ENCODE measurements at regions not wholly inside any gene's neighbourhood (a gene's known extent, or its start where the extent isn't known, plus 50 kb on each side); places are given as distances from the start of the nearest gene placed in this dataset.
"Not testable (repeated sequence)": the region's sequence is repeated elsewhere in the genome, so short reads cannot be mapped to it uniquely, and the experiment has no call there.

DNA sequence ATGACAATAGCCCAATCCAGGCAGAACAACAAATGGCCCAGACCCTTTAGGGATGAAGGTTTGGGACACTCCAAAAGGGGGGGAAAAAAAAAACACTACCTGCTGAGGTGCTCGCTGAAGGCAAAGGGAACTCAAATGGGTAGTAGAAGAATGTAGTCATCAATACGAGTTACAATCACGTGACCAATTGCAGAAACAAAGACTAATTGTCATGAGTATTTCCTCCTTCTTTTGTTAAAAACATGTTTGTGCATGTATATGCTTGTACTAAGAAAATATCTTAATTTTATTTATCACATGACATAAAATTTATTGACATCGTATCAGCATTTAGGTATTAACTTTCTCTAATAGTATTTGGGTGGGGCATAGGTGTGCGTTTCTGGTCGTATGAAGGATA, 743.5 kb downstream of the DNAH5 start:
- Histone ChIP-seq H3K27ac (no peak overlapping the region), H3K36me3 (no peaks in the 10 kb centered on the region), H3K27me3 (no peaks in the 10 kb centered on the region), H3K9me3 (no peaks in the 10 kb centered on the region), H3K4me1 (no peaks in the 10 kb centered on the region), H3K4me3 (no peak overlapping the region)
- TF ChIP-seq, protein P1, sequence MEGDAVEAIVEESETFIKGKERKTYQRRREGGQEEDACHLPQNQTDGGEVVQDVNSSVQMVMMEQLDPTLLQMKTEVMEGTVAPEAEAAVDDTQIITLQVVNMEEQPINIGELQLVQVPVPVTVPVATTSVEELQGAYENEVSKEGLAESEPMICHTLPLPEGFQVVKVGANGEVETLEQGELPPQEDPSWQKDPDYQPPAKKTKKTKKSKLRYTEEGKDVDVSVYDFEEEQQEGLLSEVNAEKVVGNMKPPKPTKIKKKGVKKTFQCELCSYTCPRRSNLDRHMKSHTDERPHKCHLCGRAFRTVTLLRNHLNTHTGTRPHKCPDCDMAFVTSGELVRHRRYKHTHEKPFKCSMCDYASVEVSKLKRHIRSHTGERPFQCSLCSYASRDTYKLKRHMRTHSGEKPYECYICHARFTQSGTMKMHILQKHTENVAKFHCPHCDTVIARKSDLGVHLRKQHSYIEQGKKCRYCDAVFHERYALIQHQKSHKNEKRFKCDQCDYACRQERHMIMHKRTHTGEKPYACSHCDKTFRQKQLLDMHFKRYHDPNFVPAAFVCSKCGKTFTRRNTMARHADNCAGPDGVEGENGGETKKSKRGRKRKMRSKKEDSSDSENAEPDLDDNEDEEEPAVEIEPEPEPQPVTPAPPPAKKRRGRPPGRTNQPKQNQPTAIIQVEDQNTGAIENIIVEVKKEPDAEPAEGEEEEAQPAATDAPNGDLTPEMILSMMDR (IDR thresholded peaks at IDR 0.05) = no peak
- DNase-seq (ENCODE audit: low spot score) = no peak

DNA sequence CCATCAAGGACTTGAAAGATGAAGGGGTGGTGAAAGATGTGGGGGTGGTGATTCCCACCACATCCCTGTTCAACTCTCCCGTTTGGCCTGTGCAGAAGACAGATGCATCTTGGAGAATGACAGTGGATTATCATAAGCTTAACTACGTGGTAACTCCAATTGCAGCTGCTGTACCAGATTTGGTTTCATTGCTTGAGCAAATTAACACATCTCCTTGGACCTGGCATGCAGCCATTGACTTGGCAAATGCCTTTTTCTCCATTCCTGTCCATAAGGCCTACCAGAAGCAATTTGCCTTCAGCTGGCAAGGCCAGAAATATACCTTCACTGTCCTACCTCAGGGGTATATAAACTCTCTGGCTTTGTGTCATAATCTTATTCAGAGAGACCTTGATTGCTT, 746.3 kb downstream of the DNAH5 start:
- not testable (repeated sequence) for H3K9me3 ChIP-seq, H3K27me3 ChIP-seq

GRCh38 chr5:13189532-13189931, 755.0 kb downstream of the DNAH5 start:
- H3K27me3 ChIP-seq = no peaks in the 10 kb centered on the region
- TF ChIP-seq, protein P1 (IDR thresholded peaks at IDR 0.05) = no peak
- no peaks in the 10 kb centered on the region for H3K4me1 ChIP-seq
- no peaks in the 10 kb centered on the region for H3K9me3 ChIP-seq
- DNase-seq (ENCODE audit: low spot score) = no peak
- no peak overlapping the region for H3K27ac ChIP-seq
- no peak overlapping the region for H3K4me3 ChIP-seq
- H3K36me3 ChIP-seq = no peaks in the 10 kb centered on the region

More for the DNA sequence above, 746.3 kb downstream of the DNAH5 start:
- not testable (repeated sequence) for H3K4me1 ChIP-seq; H3K27ac ChIP-seq; H3K36me3 ChIP-seq; DNase-seq (ENCODE audit: low spot score); H3K4me3 ChIP-seq

- Histone ChIP-seq H3K27me3 (no peaks in the 10 kb centered on the region), H3K36me3 (no peaks in the 10 kb centered on the region), H3K27ac (no peak overlapping the region), H3K4me1 (no peaks in the 10 kb centered on the region), H3K4me3 (no peak overlapping the region), H3K9me3 (no peaks in the 10 kb centered on the region)
- TF ChIP-seq, protein P1 (IDR thresholded peaks at IDR 0.05) = no peak
- no peak for DNase-seq (ENCODE audit: low spot score)
These were observed 756.1 kb downstream of the DNAH5 start for GRCh38 chr5:13188371-13188770.

GRCh38 chr5:13187186-13187585, 757.3 kb downstream of the DNAH5 start:
- Histone ChIP-seq H3K36me3 (no peaks in the 10 kb centered on the region), H3K4me3 (no peak overlapping the region), H3K27me3 (no peaks in the 10 kb centered on the region), H3K27ac (no peak overlapping the region), H3K9me3 (no peaks in the 10 kb centered on the region), H3K4me1 (no peaks in the 10 kb centered on the region)
- TF ChIP-seq, protein P1 (IDR thresholded peaks at IDR 0.05) = no peak
- no peak for DNase-seq (ENCODE audit: low spot score)

DNA sequence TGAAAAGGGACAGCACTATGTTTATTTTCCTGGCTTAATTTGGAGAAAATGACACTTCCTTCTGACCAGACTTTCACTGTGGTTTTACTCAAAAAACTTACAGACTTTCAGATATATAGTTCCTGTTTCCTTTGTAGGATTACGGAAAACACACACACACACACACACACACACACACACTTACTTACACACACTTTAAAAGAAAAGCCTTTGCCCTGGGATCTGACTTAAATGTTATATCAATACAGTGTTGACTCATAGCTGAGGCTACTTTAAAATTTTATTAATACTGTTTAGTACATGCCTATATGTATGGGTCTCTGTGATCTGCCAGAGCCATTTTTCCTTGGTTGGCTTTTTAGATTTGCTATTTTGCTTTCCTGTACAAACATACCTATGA, 758.3 kb downstream of the DNAH5 start:
- TF ChIP-seq, protein P1 (IDR thresholded peaks at IDR 0.05) = no peak
- Histone ChIP-seq H3K4me3 (no peak overlapping the region), H3K36me3 (no peaks in the 10 kb centered on the region), H3K9me3 (no peaks in the 10 kb centered on the region), H3K27me3 (no peaks in the 10 kb centered on the region), H3K27ac (no peak overlapping the region), H3K4me1 (no peaks in the 10 kb centered on the region)
- DNase-seq (ENCODE audit: low spot score) = no peak
